Retinal pigment epithelial cell (primary cell): ENCODE measurements at regions not wholly inside any gene's neighbourhood (a gene's known extent, or its start where the extent isn't known, plus 50 kb on each side); places are given as distances from the start of the nearest gene placed in this dataset.

Experiments used
- DNase-seq: peaks from one replicate; pipeline ENCODE4 v3.0.0-alpha.2; 2010; ENCODE audit warnings: low read depth
- H3K4me3 ChIP-seq: 2 replicates; pipeline ENCODE4 v1.5.1; 2011; ENCODE audit warnings: mild to moderate bottlenecking, low read length, control low read depth, moderate library complexity
- TF ChIP-seq, protein P1 (sequence below): conservative IDR thresholded peaks from 2 replicates; pipeline ENCODE4 v1.5.1; 2011; ENCODE audit warnings: low read depth, low read length, control low read depth, inconsistent platforms

- no peak overlapping the region for H3K4me3 ChIP-seq
- TF ChIP-seq, protein P1, sequence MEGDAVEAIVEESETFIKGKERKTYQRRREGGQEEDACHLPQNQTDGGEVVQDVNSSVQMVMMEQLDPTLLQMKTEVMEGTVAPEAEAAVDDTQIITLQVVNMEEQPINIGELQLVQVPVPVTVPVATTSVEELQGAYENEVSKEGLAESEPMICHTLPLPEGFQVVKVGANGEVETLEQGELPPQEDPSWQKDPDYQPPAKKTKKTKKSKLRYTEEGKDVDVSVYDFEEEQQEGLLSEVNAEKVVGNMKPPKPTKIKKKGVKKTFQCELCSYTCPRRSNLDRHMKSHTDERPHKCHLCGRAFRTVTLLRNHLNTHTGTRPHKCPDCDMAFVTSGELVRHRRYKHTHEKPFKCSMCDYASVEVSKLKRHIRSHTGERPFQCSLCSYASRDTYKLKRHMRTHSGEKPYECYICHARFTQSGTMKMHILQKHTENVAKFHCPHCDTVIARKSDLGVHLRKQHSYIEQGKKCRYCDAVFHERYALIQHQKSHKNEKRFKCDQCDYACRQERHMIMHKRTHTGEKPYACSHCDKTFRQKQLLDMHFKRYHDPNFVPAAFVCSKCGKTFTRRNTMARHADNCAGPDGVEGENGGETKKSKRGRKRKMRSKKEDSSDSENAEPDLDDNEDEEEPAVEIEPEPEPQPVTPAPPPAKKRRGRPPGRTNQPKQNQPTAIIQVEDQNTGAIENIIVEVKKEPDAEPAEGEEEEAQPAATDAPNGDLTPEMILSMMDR = peak; percentile 96
- DNase-seq = no peak
These were observed 141.5 kb downstream of the ANKRD60 start for GRCh38 chr20:58086763-58087561.

DNA sequence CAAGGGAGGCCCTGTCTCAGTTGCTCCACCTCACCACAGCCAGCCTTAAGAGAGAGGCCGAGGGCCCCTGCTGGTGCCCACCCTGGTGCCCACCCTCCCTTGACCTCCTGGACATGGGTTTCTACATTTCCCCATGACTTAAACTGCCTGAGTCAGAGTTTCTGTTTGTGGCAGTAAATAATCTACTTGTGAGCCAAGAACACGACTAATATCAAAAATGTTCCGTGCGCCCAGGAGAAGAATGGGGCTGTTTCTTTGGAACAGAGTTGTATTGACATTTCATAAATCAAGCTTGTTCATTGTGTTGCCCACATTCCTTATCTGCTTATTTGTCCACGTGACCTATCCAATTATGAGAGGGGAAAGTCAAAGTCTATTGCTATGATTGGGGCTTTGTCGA is 143.5 kb downstream of the ANKRD60 start:
- peak; percentile 44 for DNase-seq
- TF ChIP-seq, protein P1 = no peak

DNA sequence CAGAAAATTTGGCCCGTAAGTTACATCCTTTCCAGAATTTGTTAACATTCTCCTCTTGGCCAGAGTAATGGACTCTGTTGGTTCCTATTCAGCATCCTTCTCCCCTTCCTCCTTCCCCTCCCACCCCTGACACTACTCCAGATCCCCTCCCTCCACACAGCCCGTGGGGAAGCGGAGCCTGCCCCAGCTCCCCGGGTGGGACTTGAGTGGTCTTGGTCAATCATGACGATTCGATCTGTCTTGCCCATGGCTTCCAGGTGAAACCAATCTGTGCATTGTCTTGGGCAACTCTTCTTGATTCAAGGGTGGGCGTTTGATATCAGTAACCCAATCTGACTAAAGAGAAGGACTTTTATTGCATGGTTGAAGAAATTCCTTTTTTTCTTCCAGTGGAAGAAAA is 143.9 kb downstream of the ANKRD60 start:
- DNase-seq = no peak
- TF ChIP-seq, protein P1 = no peak
- no peak overlapping the region for H3K4me3 ChIP-seq

More for the DNA sequence above, 143.5 kb downstream of the ANKRD60 start:
- no peak overlapping the region for H3K4me3 ChIP-seq

DNA sequence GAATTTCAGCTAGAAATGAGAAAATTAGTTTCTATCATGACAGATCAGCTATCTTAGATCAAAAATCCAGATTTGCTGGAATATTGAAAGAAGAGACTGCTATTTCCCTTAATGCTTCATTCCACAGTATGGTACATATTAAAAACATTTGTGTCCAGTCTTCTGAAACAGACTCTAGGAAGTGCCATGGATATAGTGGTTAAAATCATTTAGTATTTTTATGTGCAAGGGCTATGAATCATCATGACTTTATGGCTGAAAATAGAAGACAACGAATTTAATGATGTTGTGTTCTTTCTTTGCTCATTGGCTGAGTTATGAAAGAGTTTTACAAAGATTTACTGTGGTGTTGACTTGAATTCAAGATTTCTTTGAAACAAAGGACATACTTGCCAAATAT is 146.6 kb downstream of the ANKRD60 start:
- peak; percentile 6 for DNase-seq
- no peak overlapping the region for H3K4me3 ChIP-seq
- TF ChIP-seq, protein P1 = no peak

- DNase-seq = peak; percentile 53
- TF ChIP-seq, protein P1 = no peak
- H3K4me3 ChIP-seq = no peak overlapping the region
These were observed 149.5 kb downstream of the ANKRD60 start for GRCh38 chr20:58078741-58079522.

- TF ChIP-seq, protein P1 = no peak
- no peak for DNase-seq
- H3K4me3 ChIP-seq = no peak overlapping the region
These were observed 151.2 kb downstream of the ANKRD60 start for GRCh38 chr20:58077282-58077681.
